ENCODE measurements at regions not wholly inside any gene's neighbourhood (a gene's known extent, or its start where the extent isn't known, plus 50 kb on each side); places are given as distances from the start of the nearest gene placed in this dataset.
"Not testable (repeated sequence)": the region's sequence is repeated elsewhere in the genome, so short reads cannot be mapped to it uniquely, and the experiment has no call there.

DNA sequence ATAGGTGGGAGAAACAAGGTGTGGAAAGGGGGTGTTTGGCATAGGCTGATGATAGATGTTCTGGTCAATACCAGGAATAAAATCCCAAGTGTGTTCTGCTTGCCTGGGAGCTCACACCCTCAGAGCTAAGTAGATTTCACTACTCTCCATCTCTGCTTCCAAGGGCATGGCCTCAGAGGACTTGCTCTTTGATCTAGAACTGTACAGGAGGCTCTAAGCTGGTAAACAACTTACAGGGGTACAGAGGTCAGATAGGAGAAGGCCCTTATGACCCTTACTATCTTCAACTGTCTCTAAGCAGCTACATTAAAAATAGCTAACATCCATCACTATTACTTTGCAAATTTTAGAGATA lies 221.5 kb upstream of the KLF14 start:
- Histone ChIP-seq H3K9me3 (ENCODE audit: insufficient read depth, low read depth, low read length) (no peaks in the 10 kb centered on the region), H2BK5ac (ENCODE audit: low read depth, low read length, poor library complexity) (no peak overlapping the region), H3K4ac (ENCODE audit: low read depth, low read length) (no peak overlapping the region), H3K4me1 (ENCODE audit: control insufficient read depth in 1 of 2, insufficient read depth in 2 of 2, low read length in 2 of 2) (no peaks in the 10 kb centered on the region), H3K4me2 (ENCODE audit: low read length) (no peak overlapping the region), H3K36me3 (ENCODE audit: control insufficient read depth in 1 of 2, insufficient read depth in 2 of 2, low read length in 2 of 2) (no peaks in the 10 kb centered on the region), H4K12ac (ENCODE audit: low read depth, low read length) (no peak overlapping the region), H3K23ac (ENCODE audit: low read length) (no peak overlapping the region), H3K9ac (ENCODE audit: low read length) (no peak overlapping the region), H4K8ac (ENCODE audit: low read depth, low read length) (no peak overlapping the region), H3K14ac (ENCODE audit: low read length) (no peak overlapping the region), H2BK120ac (ENCODE audit: insufficient read depth, low read length, poor library complexity) (no peak overlapping the region), H3K4me3 (ENCODE audit: low read depth, low read length) (no peak overlapping the region), H3K79me2 (ENCODE audit: control insufficient read depth, insufficient read depth, low read length, poor library complexity) (no peaks in the 10 kb centered on the region), H2BK12ac (ENCODE audit: low read length) (no peak overlapping the region), H2AFZ (ENCODE audit: insufficient read depth, low read length, poor library complexity) (no peak overlapping the region), H4K91ac (ENCODE audit: low read depth, low read length) (no peak overlapping the region), H2AK5ac (ENCODE audit: low read length) (no peak overlapping the region), H3K18ac (ENCODE audit: low read length) (no peak overlapping the region), H3K79me1 (ENCODE audit: low read length) (no peaks in the 10 kb centered on the region), H3K27me3 (ENCODE audit: insufficient read depth, low read length) (no peaks in the 10 kb centered on the region), H3K27ac (ENCODE audit: low read depth, low read length) (no peak overlapping the region)
- no peak for DNase-seq

DNA sequence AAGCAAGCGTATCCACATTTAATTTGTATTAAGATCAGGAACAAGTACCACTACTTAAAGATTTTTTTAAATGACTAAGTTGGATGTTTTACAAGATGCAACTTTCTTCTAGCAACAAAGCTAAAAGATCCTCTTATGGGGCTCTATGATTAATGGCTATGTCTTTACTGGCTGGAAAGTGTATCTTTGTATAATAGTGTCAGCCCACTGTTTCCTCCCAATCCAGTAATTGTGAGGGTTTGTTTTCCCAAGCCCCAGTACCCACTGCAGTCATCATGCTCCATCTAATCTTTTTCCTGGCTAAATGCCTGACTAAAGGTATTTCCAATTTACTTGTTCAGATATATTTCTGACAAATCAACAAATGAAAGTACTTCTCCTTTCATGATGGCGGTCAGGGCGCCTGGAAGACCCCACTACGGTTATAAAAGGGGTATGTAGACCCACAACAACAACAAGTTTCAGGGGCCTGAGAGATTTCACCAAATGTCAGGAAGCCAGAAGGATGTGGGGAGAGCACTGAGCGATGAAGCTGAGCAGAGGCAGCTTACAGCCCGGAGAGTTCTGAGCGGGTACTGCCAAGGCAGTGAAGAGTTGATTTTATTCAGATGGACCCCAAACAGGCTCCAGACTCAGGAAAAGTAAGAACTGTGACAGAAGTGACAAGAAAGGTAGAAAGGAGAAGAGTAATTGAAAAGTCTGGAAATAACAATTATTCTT lies 222.6 kb upstream of the KLF14 start:
- no CpG with 5 or more reads among the region's 7 CpGs for WGBS (ENCODE audit: extremely low coverage, insufficient coverage, insufficient read length)
- H2BK120ac ChIP-seq (ENCODE audit: insufficient read depth, low read length, poor library complexity): no peak overlapping the region
- DNase-seq: no peak

DNA sequence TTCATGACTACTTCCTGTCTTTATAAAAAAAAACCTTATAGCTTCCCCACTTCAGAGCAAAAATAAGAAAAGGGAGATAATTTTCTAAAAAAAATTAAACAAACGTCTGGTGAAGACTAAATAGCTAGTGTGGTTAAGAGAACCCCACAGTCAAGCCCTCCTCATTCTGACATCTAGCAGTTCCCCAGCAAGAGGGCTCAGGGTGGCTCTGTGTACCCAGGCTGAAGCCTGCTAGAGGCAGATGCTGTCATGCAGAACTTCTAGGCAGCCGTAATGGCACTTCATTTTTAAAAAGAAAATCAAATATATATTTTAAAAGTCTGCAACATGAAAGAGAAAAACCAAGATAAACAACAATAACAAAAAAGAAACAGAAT lies 223.1 kb upstream of the KLF14 start:
- no peak overlapping the region for H4K91ac ChIP-seq (ENCODE audit: low read depth, low read length)
- H3K23ac ChIP-seq (ENCODE audit: low read length): no peak overlapping the region
- H3K27me3 ChIP-seq (ENCODE audit: insufficient read depth, low read length): no peaks in the 10 kb centered on the region
- no peaks in the 10 kb centered on the region for H3K4me1 ChIP-seq (ENCODE audit: control insufficient read depth in 1 of 2, insufficient read depth in 2 of 2, low read length in 2 of 2)
- no peak overlapping the region for H4K12ac ChIP-seq (ENCODE audit: low read depth, low read length)
- no peak overlapping the region for H2BK12ac ChIP-seq (ENCODE audit: low read length)
- no peak overlapping the region for H2AFZ ChIP-seq (ENCODE audit: insufficient read depth, low read length, poor library complexity)
- no peak overlapping the region for H3K18ac ChIP-seq (ENCODE audit: low read length)
- no peak overlapping the region for H3K14ac ChIP-seq (ENCODE audit: low read length)
- H3K27ac ChIP-seq (ENCODE audit: low read depth, low read length): no peak overlapping the region
- no peaks in the 10 kb centered on the region for H3K36me3 ChIP-seq (ENCODE audit: control insufficient read depth in 1 of 2, insufficient read depth in 2 of 2, low read length in 2 of 2)
- H2BK120ac ChIP-seq (ENCODE audit: insufficient read depth, low read length, poor library complexity): no peak overlapping the region
- H3K4me3 ChIP-seq (ENCODE audit: low read depth, low read length): no peak overlapping the region
- H3K4me2 ChIP-seq (ENCODE audit: low read length): no peak overlapping the region
- DNase-seq: no peak
- no peaks in the 10 kb centered on the region for H3K9me3 ChIP-seq (ENCODE audit: insufficient read depth, low read depth, low read length)
- no peak overlapping the region for H2BK5ac ChIP-seq (ENCODE audit: low read depth, low read length, poor library complexity)
- no peaks in the 10 kb centered on the region for H3K79me1 ChIP-seq (ENCODE audit: low read length)
- H2AK5ac ChIP-seq (ENCODE audit: low read length): no peak overlapping the region
- H3K9ac ChIP-seq (ENCODE audit: low read length): no peak overlapping the region
- H4K8ac ChIP-seq (ENCODE audit: low read depth, low read length): no peak overlapping the region
- WGBS (ENCODE audit: extremely low coverage, insufficient coverage, insufficient read length): no CpG with 5 or more reads among the region's 2 CpGs
- no peak overlapping the region for H3K4ac ChIP-seq (ENCODE audit: low read depth, low read length)
- H3K79me2 ChIP-seq (ENCODE audit: control insufficient read depth, insufficient read depth, low read length, poor library complexity): no peaks in the 10 kb centered on the region

More for the DNA sequence above, 222.6 kb upstream of the KLF14 start:
- Histone ChIP-seq H3K4me3 (ENCODE audit: low read depth, low read length) (no peak overlapping the region), H2BK12ac (ENCODE audit: low read length) (no peak overlapping the region), H3K4me1 (ENCODE audit: control insufficient read depth in 1 of 2, insufficient read depth in 2 of 2, low read length in 2 of 2) (no peaks in the 10 kb centered on the region), H3K27me3 (ENCODE audit: insufficient read depth, low read length) (no peaks in the 10 kb centered on the region), H2AFZ (ENCODE audit: insufficient read depth, low read length, poor library complexity) (no peak overlapping the region), H4K8ac (ENCODE audit: low read depth, low read length) (no peak overlapping the region), H2BK5ac (ENCODE audit: low read depth, low read length, poor library complexity) (no peak overlapping the region), H4K91ac (ENCODE audit: low read depth, low read length) (no peak overlapping the region), H4K12ac (ENCODE audit: low read depth, low read length) (no peak overlapping the region), H3K79me2 (ENCODE audit: control insufficient read depth, insufficient read depth, low read length, poor library complexity) (no peaks in the 10 kb centered on the region), H3K36me3 (ENCODE audit: control insufficient read depth in 1 of 2, insufficient read depth in 2 of 2, low read length in 2 of 2) (no peaks in the 10 kb centered on the region), H3K9me3 (ENCODE audit: insufficient read depth, low read depth, low read length) (no peaks in the 10 kb centered on the region), H3K4ac (ENCODE audit: low read depth, low read length) (no peak overlapping the region), H2AK5ac (ENCODE audit: low read length) (no peak overlapping the region), H3K23ac (ENCODE audit: low read length) (no peak overlapping the region), H3K18ac (ENCODE audit: low read length) (no peak overlapping the region), H3K4me2 (ENCODE audit: low read length) (no peak overlapping the region), H3K9ac (ENCODE audit: low read length) (no peak overlapping the region), H3K27ac (ENCODE audit: low read depth, low read length) (no peak overlapping the region), H3K79me1 (ENCODE audit: low read length) (no peaks in the 10 kb centered on the region), H3K14ac (ENCODE audit: low read length) (no peak overlapping the region)

DNA sequence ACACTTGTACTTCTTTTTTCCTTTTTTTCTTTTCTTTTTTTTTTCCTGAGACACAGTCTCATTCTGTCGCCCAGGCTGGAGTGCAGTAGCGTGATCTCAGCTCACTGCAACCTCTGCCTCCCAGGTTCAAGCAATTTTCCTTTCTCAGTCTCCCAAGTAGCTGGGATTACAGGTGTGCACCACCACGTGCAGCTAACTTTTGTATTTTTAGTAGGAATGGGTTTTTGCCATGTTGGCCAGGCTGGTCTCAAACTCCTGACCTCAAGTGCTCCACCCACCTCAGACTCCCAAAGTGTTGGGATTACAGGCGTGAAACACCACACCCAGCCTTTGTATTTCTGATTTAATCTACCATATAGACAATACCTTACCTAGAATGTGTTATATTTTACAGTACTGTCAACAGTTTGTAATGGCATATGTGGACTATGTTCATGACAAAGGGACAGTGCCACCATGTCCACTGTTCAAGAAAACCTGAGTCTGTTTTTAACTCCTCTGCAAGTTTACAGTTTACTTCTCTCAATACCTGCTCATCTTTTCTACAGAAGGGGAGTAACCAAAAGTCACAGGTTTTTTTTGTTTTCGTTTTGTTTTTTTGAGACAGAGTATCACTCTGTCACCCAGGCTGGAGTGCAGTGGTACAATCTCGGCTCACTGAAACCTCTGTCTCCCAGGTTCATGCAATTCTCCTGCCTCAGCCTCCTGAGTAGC lies 223.9 kb upstream of the KLF14 start:
- not testable (repeated sequence) for H3K4ac ChIP-seq (ENCODE audit: low read depth, low read length); H2BK120ac ChIP-seq (ENCODE audit: insufficient read depth, low read length, poor library complexity)

More for the DNA sequence above, 223.9 kb upstream of the KLF14 start:
- not testable (repeated sequence) for H3K9me3 ChIP-seq (ENCODE audit: insufficient read depth, low read depth, low read length); H3K4me3 ChIP-seq (ENCODE audit: low read depth, low read length); H3K14ac ChIP-seq (ENCODE audit: low read length); H2AK5ac ChIP-seq (ENCODE audit: low read length); H2AFZ ChIP-seq (ENCODE audit: insufficient read depth, low read length, poor library complexity); DNase-seq; H3K27me3 ChIP-seq (ENCODE audit: insufficient read depth, low read length); H3K4me1 ChIP-seq (ENCODE audit: control insufficient read depth in 1 of 2, insufficient read depth in 2 of 2, low read length in 2 of 2); H3K79me2 ChIP-seq (ENCODE audit: control insufficient read depth, insufficient read depth, low read length, poor library complexity); H3K23ac ChIP-seq (ENCODE audit: low read length); H3K79me1 ChIP-seq (ENCODE audit: low read length); H3K9ac ChIP-seq (ENCODE audit: low read length); H3K4me2 ChIP-seq (ENCODE audit: low read length); H4K12ac ChIP-seq (ENCODE audit: low read depth, low read length); H3K27ac ChIP-seq (ENCODE audit: low read depth, low read length); H4K8ac ChIP-seq (ENCODE audit: low read depth, low read length); H2BK12ac ChIP-seq (ENCODE audit: low read length); H3K18ac ChIP-seq (ENCODE audit: low read length); H3K36me3 ChIP-seq (ENCODE audit: control insufficient read depth in 1 of 2, insufficient read depth in 2 of 2, low read length in 2 of 2); H2BK5ac ChIP-seq (ENCODE audit: low read depth, low read length, poor library complexity); H4K91ac ChIP-seq (ENCODE audit: low read depth, low read length)
- no CpG with 5 or more reads among the region's 6 CpGs for WGBS (ENCODE audit: extremely low coverage, insufficient coverage, insufficient read length)

Data from trophoblast cell (in vitro differentiated cells and primary cell).